ENCODE measurements at regions not wholly inside any gene's neighbourhood (a gene's known extent, or its start where the extent isn't known, plus 50 kb on each side); places are given as distances from the start of the nearest gene placed in this dataset.

- TF ChIP-seq CTCF (IDR thresholded peaks at IDR 0.05; ENCODE audit: low read depth, low read length) = no peak
- no peak for DNase-seq (ENCODE audit: extremely low read depth, low read depth)
These were observed 264.0 kb downstream of the TJP1 start for GRCh38 chr15:29558261-29558660.

- TF ChIP-seq CTCF (IDR thresholded peaks at IDR 0.05; ENCODE audit: low read depth, low read length) = no peak
- no peak for DNase-seq (ENCODE audit: extremely low read depth, low read depth)
These were observed 265.1 kb downstream of the TJP1 start for GRCh38 chr15:29557171-29557570.

GRCh38 chr15:29556380-29556779, 265.9 kb downstream of the TJP1 start:
- no peak for TF ChIP-seq CTCF (IDR thresholded peaks at IDR 0.05; ENCODE audit: low read depth, low read length)

GRCh38 chr15:29554531-29554930, 267.7 kb downstream of the TJP1 start:
- TF ChIP-seq CTCF (IDR thresholded peaks at IDR 0.05; ENCODE audit: low read depth, low read length) = no peak
- no peak for DNase-seq (ENCODE audit: extremely low read depth, low read depth)

More at GRCh38 chr15:29556380-29556779, 265.9 kb downstream of the TJP1 start:
- no peak for DNase-seq (ENCODE audit: extremely low read depth, low read depth)

GRCh38 chr15:29550834-29551465, 271.3 kb downstream of the TJP1 start:
- DNase-seq (ENCODE audit: extremely low read depth, low read depth) = no peak
- TF ChIP-seq CTCF (IDR thresholded peaks at IDR 0.05; ENCODE audit: low read depth, low read length) = no peak

- TF ChIP-seq CTCF (IDR thresholded peaks at IDR 0.05; ENCODE audit: low read depth, low read length) = no peak
These were observed 274.3 kb downstream of the TJP1 start for GRCh38 chr15:29548006-29548405.

GRCh38 chr15:29544513-29545128, 275.0 kb upstream of the NSMCE3 start:
- no peak for DNase-seq (ENCODE audit: extremely low read depth, low read depth)
- no peak for TF ChIP-seq CTCF (IDR thresholded peaks at IDR 0.05; ENCODE audit: low read depth, low read length)

More at GRCh38 chr15:29548006-29548405, 274.3 kb downstream of the TJP1 start:
- DNase-seq (ENCODE audit: extremely low read depth, low read depth) = no peak

Measured in AG09319 (cell line).